ENCODE measurements at regions not wholly inside any gene's neighbourhood (a gene's known extent, or its start where the extent isn't known, plus 50 kb on each side); places are given as distances from the start of the nearest gene placed in this dataset.
"Not testable (repeated sequence)": the region's sequence is repeated elsewhere in the genome, so short reads cannot be mapped to it uniquely, and the experiment has no call there.

- intact Hi-C loops (cut with DNase I; ENCODE audit: low total_unique reads), result no loop called here
- TF ChIP-seq CTCF (IDR thresholded peaks at IDR 0.05 in 8 of 11, conservative IDR thresholded peaks at IDR 0.05 in 3 of 11) (no peak), POLR2A (IDR thresholded peaks at IDR 0.05) (no peak), POLR2AphosphoS5 (IDR thresholded peaks at IDR 0.05) (no peak)
- H3K4me3 ChIP-seq, result no peak overlapping the region
- 74 to 97% (median 85%) methylated on average over 2 of the region's 2 CpGs for WGBS, 5 donors
- H3K36me3 ChIP-seq, result no peaks in the 10 kb centered on the region
- DNase-seq, result no peak
- peaks cover 4 to 24% (median 15%) of the 10 kb centered on the region in 6 donors for H3K4me1 ChIP-seq
- H3K9me3 ChIP-seq, result peaks cover 0 to 5% (median 0%) of the 10 kb centered on the region in 8 donors
- no peak overlapping the region for H3K27ac ChIP-seq
- H3K27me3 ChIP-seq (replicated peaks in 1 of 7), result no peaks in the 10 kb centered on the region
Observed at GRCh38 chr19:21608571-21608970, 103.2 kb downstream of the ZNF429 start.

GRCh38 chr19:21607449-21607848, 102.0 kb downstream of the ZNF429 start:
- 69 to 76% (median 72%) methylated on average over 4 of the region's 4 CpGs for WGBS, 5 donors
- no peak for TF ChIP-seq POLR2AphosphoS5 (IDR thresholded peaks at IDR 0.05)
- TF ChIP-seq POLR2A (IDR thresholded peaks at IDR 0.05), result no peak
- no peak for TF ChIP-seq CTCF (IDR thresholded peaks at IDR 0.05 in 8 of 11, conservative IDR thresholded peaks at IDR 0.05 in 3 of 11)
- intact Hi-C loops (cut with DNase I; ENCODE audit: low total_unique reads), result no loop called here
- Histone ChIP-seq H3K4me1 (peaks cover 4 to 35% (median 19%) of the 10 kb centered on the region in 6 donors), H3K27ac (no peak overlapping the region), H3K27me3 (replicated peaks in 1 of 7) (no peaks in the 10 kb centered on the region), H3K4me3 (no peak overlapping the region), H3K9me3 (no peaks in the 10 kb centered on the region), H3K36me3 (no peaks in the 10 kb centered on the region)
- DNase-seq, result no peak

GRCh38 chr19:21607011-21607410, 101.6 kb downstream of the ZNF429 start:
- H3K4me1 ChIP-seq, result peaks cover 4 to 36% (median 19%) of the 10 kb centered on the region in 6 donors
- H3K4me3 ChIP-seq; DNase-seq; H3K36me3 ChIP-seq; H3K27ac ChIP-seq; intact Hi-C loops (cut with DNase I; ENCODE audit: low total_unique reads); H3K9me3 ChIP-seq; H3K27me3 ChIP-seq (replicated peaks in 1 of 7): not testable (repeated sequence)
- WGBS, 5 donors, result 79 to 93% (median 89%) methylated on average over 9 to 27 of the region's 31 CpGs

GRCh38 chr19:21606326-21606725, 100.9 kb downstream of the ZNF429 start:
- H3K27ac ChIP-seq; H3K9me3 ChIP-seq; H3K36me3 ChIP-seq; H3K4me3 ChIP-seq; intact Hi-C loops (cut with DNase I; ENCODE audit: low total_unique reads); H3K27me3 ChIP-seq (replicated peaks in 1 of 7); DNase-seq: not testable (repeated sequence)
- H3K4me1 ChIP-seq, result peaks cover 4 to 36% (median 19%) of the 10 kb centered on the region in 6 donors
- WGBS, 5 donors, result 33 to 80% (median 59%) methylated on average over 1 to 3 of the region's 5 CpGs

- Histone ChIP-seq H3K27ac (peak overlapping the region; percentile 38 to 86 (median 70)), H3K4me3 (peak overlapping the region; percentile 21 to 69 (median 38)), H3K4me1 (peaks cover 4 to 36% (median 19%) of the 10 kb centered on the region in 6 donors), H3K27me3 (replicated peaks in 1 of 7) (no peaks in the 10 kb centered on the region), H3K9me3 (no peaks in the 10 kb centered on the region), H3K36me3 (no peaks in the 10 kb centered on the region)
- 34 to 49% (median 36%) methylated on average over 8 of the region's 8 CpGs for WGBS, 5 donors
- intact Hi-C loops (cut with DNase I; ENCODE audit: low total_unique reads), result no loop called here
- no peak for DNase-seq
- TF ChIP-seq CTCF (IDR thresholded peaks at IDR 0.05 in 8 of 11, conservative IDR thresholded peaks at IDR 0.05 in 3 of 11), result no peak
- TF ChIP-seq POLR2A (IDR thresholded peaks at IDR 0.05), result no peak
- peak in 1 of 3 donors; percentile 22 for TF ChIP-seq POLR2AphosphoS5 (IDR thresholded peaks at IDR 0.05)
Observed at GRCh38 chr19:21604951-21605476, 99.6 kb downstream of the ZNF429 start.

Measured in spleen (tissue), 11 donors.